GM13977 (cell line): ENCODE measurements at regions not wholly inside any gene's neighbourhood (a gene's known extent, or its start where the extent isn't known, plus 50 kb on each side); places are given as distances from the start of the nearest gene placed in this dataset.

Source experiments
- DNase-seq: peaks from one replicate; pipeline ENCODE4 v3.0.0; 2012; ENCODE audit warnings: low spot score
- CTCF ChIP-seq: IDR thresholded peaks from 2 replicates; pipeline ENCODE4 v1.5.1; 2012; ENCODE audit warnings: mild to moderate bottlenecking, control low read depth; ENCODE audit not compliant: insufficient read depth; ENCODE audit errors: extremely low read depth, missing control alignments
- in situ Hi-C: fragments of 300-500 bp; cut with MboI; formaldehyde crosslinking; loops from one replicate; pipeline ENCODE4 v1.12.0; 2022; ENCODE audit warnings: low sequenced_read_pairs, low pct_unique_long_range_greater_than_20kb, mixed read lengths, inconsistent platforms; ENCODE audit not compliant: unreplicated experiment

- TF ChIP-seq CTCF = no peak
- in situ Hi-C loops = no loop called here
- DNase-seq = no peak
These were observed 111.4 kb upstream of the SOX1 start for GRCh38 chr13:111955412-111956065.

- TF ChIP-seq CTCF = no peak
- no peak for DNase-seq
- in situ Hi-C loops = no loop called here
These were observed 110.4 kb upstream of the SOX1 start for GRCh38 chr13:111956261-111957151.

GRCh38 chr13:111957913-111958450 is 109.0 kb upstream of the SOX1 start:
- no peak for TF ChIP-seq CTCF
- in situ Hi-C loops = no loop called here
- no peak for DNase-seq

- in situ Hi-C loops = no loop called here
These were observed 108.1 kb upstream of the SOX1 start for GRCh38 chr13:111958612-111959395.

GRCh38 chr13:111960152-111960772 is 106.7 kb upstream of the SOX1 start:
- no peak for TF ChIP-seq CTCF
- in situ Hi-C loops = no loop called here

More at GRCh38 chr13:111958612-111959395, 108.1 kb upstream of the SOX1 start:
- TF ChIP-seq CTCF = no peak
- no peak for DNase-seq

GRCh38 chr13:111961236-111961635 is 105.7 kb upstream of the SOX1 start:
- DNase-seq = no peak
- TF ChIP-seq CTCF = no peak
- in situ Hi-C loops = no loop called here

More at GRCh38 chr13:111960152-111960772, 106.7 kb upstream of the SOX1 start:
- no peak for DNase-seq
